Suprapubic skin (tissue), 4 donors: ENCODE measurements at regions not wholly inside any gene's neighbourhood (a gene's known extent, or its start where the extent isn't known, plus 50 kb on each side); places are given as distances from the start of the nearest gene placed in this dataset.

Experiments used
- DNase-seq, 2 donors: peaks; one replicate each; pipeline ENCODE4 v3.0.0-alpha.2; 2019; ENCODE audit warnings: low spot score in 2 of 2
- H3K27ac ChIP-seq: fragments of 200-600 bp; sonication (generic); one replicate; pipeline ENCODE4 v1.5.1; 2019
- H3K27me3 ChIP-seq: fragments of 200-600 bp; sonication (generic); one replicate; pipeline ENCODE4 v1.5.1; 2019
- H3K36me3 ChIP-seq: fragments of 200-600 bp; sonication (generic); one replicate; pipeline ENCODE4 v1.5.1; 2019
- H3K4me1 ChIP-seq: fragments of 200-600 bp; sonication (generic); one replicate; pipeline ENCODE4 v1.5.1; 2019
- H3K4me3 ChIP-seq: fragments of 200-600 bp; sonication (generic); one replicate; pipeline ENCODE4 v1.5.1; 2019; ENCODE audit warnings: mild to moderate bottlenecking
- H3K9me3 ChIP-seq: fragments of 200-600 bp; sonication (generic); one replicate; pipeline ENCODE4 v1.5.1; 2019
- EP300 ChIP-seq: sonication (generic); formaldehyde crosslinking; IDR thresholded peaks from one replicate; pipeline ENCODE4 v1.6.1; 2017; ENCODE audit warnings: antibody characterized with exemption
- POLR2A ChIP-seq, 2 donors: fragments of 450-650 bp; IDR thresholded peaks; one replicate each; pipeline ENCODE4 v1.6.1; 2017; ENCODE audit warnings: antibody characterized with exemption in 2 of 2, mild to moderate bottlenecking in 2 of 2, moderate library complexity in 2 of 2
- POLR2AphosphoS5 ChIP-seq, 3 donors: sonication (generic); formaldehyde crosslinking; IDR thresholded peaks; one replicate each; pipeline ENCODE4 v1.6.1; 2017; ENCODE audit warnings: antibody characterized with exemption in 3 of 3
- WGBS: methylation state at CpG from one replicate; pipeline ENCODE4 v1.1.5; 2018; 5-methylcytosine and 5-hydroxymethylcytosine counted together
- TF ChIP-seq, protein P1 (sequence below), 2 donors: fragments of 200-600 bp in 1 of 2; fragments of 450-650 bp in 1 of 2; sonication (generic) in 1 of 2; IDR thresholded peaks; one replicate each; pipeline ENCODE4 v1.5.1; 2016 to 2019; ENCODE audit warnings: antibody characterized with exemption in 2 of 2, mild to moderate bottlenecking in 1 of 2, moderate library complexity in 1 of 2

DNA sequence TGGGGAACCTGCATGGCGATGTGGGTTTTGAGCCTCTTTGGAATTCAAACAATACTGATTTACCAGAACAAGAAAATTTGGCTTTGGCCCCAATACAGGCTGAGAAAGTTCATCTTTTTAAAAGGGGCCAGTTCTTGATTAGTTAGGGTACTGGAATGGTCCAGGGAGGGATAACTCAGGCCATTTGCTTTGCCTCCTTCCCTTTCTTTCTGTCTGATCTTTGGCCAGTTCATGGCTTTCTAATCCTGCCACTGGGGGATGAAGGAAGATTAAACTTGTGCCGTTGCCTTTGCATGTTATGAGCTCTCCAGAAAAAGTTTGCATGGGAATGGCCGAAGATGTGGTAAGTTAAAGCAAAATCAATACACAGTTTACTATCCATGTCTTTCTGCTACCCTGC lies 78.4 kb downstream of the ADAMTS15 start:
- no peaks in the 10 kb centered on the region for H3K36me3 ChIP-seq
- peaks cover 19% of the 10 kb centered on the region for H3K4me1 ChIP-seq
- DNase-seq, result no peak
- H3K27ac ChIP-seq, result no peak overlapping the region
- H3K27me3 ChIP-seq, result no peaks in the 10 kb centered on the region
- WGBS, result 91% methylated on average over 3 of the region's 3 CpGs
- H3K4me3 ChIP-seq, result no peak overlapping the region
- TF ChIP-seq POLR2A (IDR thresholded peaks at IDR 0.05) (no peak), POLR2AphosphoS5 (IDR thresholded peaks at IDR 0.05) (no peak), EP300 (no peak)
- TF ChIP-seq, protein P1, sequence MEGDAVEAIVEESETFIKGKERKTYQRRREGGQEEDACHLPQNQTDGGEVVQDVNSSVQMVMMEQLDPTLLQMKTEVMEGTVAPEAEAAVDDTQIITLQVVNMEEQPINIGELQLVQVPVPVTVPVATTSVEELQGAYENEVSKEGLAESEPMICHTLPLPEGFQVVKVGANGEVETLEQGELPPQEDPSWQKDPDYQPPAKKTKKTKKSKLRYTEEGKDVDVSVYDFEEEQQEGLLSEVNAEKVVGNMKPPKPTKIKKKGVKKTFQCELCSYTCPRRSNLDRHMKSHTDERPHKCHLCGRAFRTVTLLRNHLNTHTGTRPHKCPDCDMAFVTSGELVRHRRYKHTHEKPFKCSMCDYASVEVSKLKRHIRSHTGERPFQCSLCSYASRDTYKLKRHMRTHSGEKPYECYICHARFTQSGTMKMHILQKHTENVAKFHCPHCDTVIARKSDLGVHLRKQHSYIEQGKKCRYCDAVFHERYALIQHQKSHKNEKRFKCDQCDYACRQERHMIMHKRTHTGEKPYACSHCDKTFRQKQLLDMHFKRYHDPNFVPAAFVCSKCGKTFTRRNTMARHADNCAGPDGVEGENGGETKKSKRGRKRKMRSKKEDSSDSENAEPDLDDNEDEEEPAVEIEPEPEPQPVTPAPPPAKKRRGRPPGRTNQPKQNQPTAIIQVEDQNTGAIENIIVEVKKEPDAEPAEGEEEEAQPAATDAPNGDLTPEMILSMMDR (IDR thresholded peaks at IDR 0.05), result no peak
- no peaks in the 10 kb centered on the region for H3K9me3 ChIP-seq

DNA sequence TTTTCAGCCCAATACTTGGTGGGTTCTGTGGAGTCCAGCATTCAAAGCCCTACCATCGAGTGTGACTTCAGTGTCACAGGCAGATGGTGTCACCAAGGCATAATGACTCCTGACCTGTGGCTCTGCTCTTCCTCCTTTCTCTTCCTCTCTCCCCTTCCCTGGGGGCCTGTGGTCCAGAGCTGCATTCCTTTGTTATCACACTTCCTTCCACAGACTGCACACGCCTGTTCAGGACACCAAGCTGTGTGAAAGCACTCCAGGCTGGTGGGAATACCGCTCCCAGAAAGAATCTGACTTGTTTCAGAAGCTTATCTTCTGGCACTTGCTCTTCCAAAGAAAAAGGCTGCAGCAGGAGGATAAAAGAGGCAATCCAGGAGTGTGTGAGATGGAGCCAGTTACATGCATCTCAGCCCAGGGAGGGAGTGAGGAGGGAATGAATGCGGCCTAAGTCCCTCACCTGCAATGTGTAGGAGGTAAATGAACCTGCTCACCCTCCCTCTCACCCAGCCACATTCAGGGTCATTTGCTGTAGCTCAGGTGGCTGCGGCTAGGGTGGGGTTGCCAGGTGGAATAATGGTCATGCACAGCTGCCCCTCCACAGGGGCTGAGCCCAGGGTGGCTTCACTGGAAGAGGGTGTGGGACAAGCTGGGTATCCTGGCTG lies 79.3 kb downstream of the ADAMTS15 start:
- TF ChIP-seq, protein P1 (IDR thresholded peaks at IDR 0.05), result no peak
- no peak for TF ChIP-seq POLR2A (IDR thresholded peaks at IDR 0.05)
- TF ChIP-seq EP300, result no peak
- no peak for TF ChIP-seq POLR2AphosphoS5 (IDR thresholded peaks at IDR 0.05)
- 71% methylated on average over 5 of the region's 5 CpGs for WGBS

DNA sequence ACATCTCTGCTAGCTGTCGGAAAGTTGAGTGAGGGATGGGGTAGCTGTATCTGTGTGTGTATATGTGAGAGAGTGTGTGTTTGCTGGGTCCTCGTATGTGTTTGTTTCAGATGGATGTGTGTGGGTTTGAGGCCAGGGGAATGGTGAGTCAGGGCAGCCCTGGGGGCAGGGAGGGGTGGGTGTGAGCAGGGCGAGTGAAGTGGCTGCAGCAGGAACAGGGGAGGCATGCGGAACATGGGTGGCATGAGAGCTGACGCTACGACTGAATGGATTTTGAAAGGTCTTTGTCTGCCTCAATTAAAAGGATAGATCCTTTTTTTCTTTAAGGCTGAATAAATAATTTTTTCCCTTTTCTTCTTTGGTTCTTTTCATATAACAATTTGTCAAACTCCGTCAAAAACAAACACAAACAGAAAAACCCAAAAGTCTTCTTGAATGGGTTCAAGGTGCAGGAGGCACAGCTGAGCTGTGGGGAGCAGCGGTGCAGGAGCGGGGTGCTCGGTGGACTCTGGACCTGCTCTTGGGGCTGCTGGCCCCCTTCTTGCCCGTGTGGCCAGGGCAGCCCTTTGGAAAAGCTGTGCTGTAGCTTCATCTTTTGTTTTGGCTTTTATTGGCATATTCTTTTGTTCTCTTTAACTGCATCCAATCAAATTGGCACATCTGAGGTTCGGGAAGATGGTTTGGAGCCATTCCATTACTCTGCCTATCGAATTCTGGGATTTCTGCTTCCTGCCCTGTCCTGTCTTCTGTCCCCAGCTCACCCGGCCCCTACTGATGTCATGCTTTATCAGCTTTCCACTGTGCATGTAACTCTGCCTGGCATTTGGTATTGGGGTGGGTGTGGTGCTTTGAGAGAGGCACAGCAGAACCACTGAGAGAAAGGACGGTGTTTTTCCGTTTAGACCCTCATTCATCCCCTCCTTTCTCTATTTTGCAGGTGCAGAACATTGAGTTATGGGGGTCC lies 80.1 kb downstream of the ADAMTS15 start:
- Histone ChIP-seq H3K27me3 (no peaks in the 10 kb centered on the region), H3K36me3 (no peaks in the 10 kb centered on the region), H3K27ac (no peak overlapping the region), H3K4me3 (no peak overlapping the region), H3K4me1 (peaks cover 8% of the 10 kb centered on the region), H3K9me3 (no peaks in the 10 kb centered on the region)
- no peak for TF ChIP-seq EP300
- WGBS, result 69% methylated on average over 16 of the region's 16 CpGs
- no peak for DNase-seq

More for the DNA sequence above, 79.3 kb downstream of the ADAMTS15 start:
- no peak for DNase-seq
- peaks cover 13% of the 10 kb centered on the region for H3K4me1 ChIP-seq
- H3K4me3 ChIP-seq, result no peak overlapping the region
- no peaks in the 10 kb centered on the region for H3K36me3 ChIP-seq
- H3K9me3 ChIP-seq, result no peaks in the 10 kb centered on the region
- H3K27me3 ChIP-seq, result no peaks in the 10 kb centered on the region
- no peak overlapping the region for H3K27ac ChIP-seq

DNA sequence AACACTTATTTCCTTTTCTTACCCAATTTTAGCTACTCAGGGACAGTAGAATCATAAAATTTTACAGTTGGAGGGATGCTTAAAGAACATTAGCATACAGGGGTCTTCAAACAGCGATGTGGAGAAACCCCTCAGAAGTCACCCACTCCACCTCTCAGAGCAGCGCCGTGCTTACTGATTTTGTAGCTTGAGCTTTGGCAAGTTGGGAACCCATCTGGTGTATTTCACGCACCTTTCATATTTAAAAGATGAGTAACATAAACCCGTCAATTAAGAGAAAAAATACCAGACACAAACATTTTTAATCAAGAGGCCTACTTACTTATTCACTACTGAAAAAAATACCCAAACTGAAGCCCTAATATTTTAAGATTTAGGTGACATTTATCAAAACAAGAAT lies 80.9 kb downstream of the ADAMTS15 start:
- WGBS, result 97% methylated on average over 5 of the region's 5 CpGs
- Histone ChIP-seq H3K4me3 (no peak overlapping the region), H3K9me3 (no peaks in the 10 kb centered on the region), H3K36me3 (no peaks in the 10 kb centered on the region), H3K27ac (no peak overlapping the region), H3K4me1 (peaks cover 9% of the 10 kb centered on the region), H3K27me3 (no peaks in the 10 kb centered on the region)
- TF ChIP-seq EP300 (no peak), POLR2A (IDR thresholded peaks at IDR 0.05) (no peak), POLR2AphosphoS5 (IDR thresholded peaks at IDR 0.05) (no peak)
- TF ChIP-seq, protein P1 (IDR thresholded peaks at IDR 0.05), result no peak
- no peak for DNase-seq

DNA sequence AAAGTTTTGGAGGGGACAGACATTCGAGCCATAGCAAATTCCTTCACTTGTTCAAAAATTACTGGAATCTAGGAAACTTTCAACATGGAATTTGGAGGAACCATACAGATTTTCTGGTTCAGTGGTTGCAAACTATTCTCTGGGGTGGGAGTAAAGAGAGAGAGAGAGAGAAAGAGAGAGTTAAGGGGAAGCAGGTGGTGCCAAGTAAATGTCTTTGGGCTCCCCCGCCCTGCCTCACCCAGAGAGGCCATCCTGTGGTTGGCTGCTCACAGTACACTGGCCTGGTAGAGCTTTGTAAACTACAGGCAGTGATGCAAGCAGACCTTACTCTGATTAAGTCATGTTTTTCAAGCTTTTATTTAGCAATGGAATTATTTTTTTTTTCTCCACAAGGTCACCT lies 82.6 kb downstream of the ADAMTS15 start:
- Histone ChIP-seq H3K27me3 (no peaks in the 10 kb centered on the region), H3K36me3 (no peaks in the 10 kb centered on the region), H3K4me1 (peaks cover 9% of the 10 kb centered on the region), H3K4me3 (no peak overlapping the region), H3K9me3 (no peaks in the 10 kb centered on the region), H3K27ac (no peak overlapping the region)
- no peak for DNase-seq
- TF ChIP-seq, protein P1 (IDR thresholded peaks at IDR 0.05), result no peak
- 77% methylated on average over 2 of the region's 2 CpGs for WGBS
